SK-N-SH (cell line): ENCODE measurements at regions not wholly inside any gene's neighbourhood (a gene's known extent, or its start where the extent isn't known, plus 50 kb on each side); places are given as distances from the start of the nearest gene placed in this dataset.

ENCODE experiments used
- EZH2phosphoT487 ChIP-seq: fragments of 200-600 bp; sonication (generic); IDR thresholded peaks from 2 replicates; pipeline ENCODE4 v1.6.1; 2017; ENCODE audit warnings: low read depth, mixed run types, mild to moderate bottlenecking, antibody characterized with exemption, moderate library complexity, borderline replicate concordance
- FOSL2 ChIP-seq: IDR thresholded peaks from 2 replicates; pipeline ENCODE4 v1.4.0; 2012; ENCODE audit warnings: low read depth, mild to moderate bottlenecking, moderate library complexity, borderline replicate concordance
- GABPA ChIP-seq: IDR thresholded peaks from 2 replicates; pipeline ENCODE4 v1.4.0; 2012; ENCODE audit warnings: low read depth, mild to moderate bottlenecking
- MXI1 ChIP-seq: IDR thresholded peaks from 2 replicates; pipeline ENCODE4 v1.6.1; 2012; ENCODE audit warnings: mild to moderate bottlenecking, low read depth, low read length, improper control_type of control experiment
- POLR2AphosphoS5 ChIP-seq: IDR thresholded peaks from 2 replicates; pipeline ENCODE4 v1.6.1; 2012; ENCODE audit warnings: low read depth, low read length
- RCOR1 ChIP-seq: fragments of 150-350 bp; IDR thresholded peaks from 2 replicates; pipeline ENCODE4 v1.6.1; 2017; ENCODE audit warnings: antibody characterized with exemption, low read length
- RXRA ChIP-seq: IDR thresholded peaks from 2 replicates; pipeline ENCODE4 v1.4.0; 2012; ENCODE audit warnings: low read depth, mild to moderate bottlenecking, borderline replicate concordance
- TCF12 ChIP-seq: IDR thresholded peaks from 2 replicates; pipeline ENCODE4 v1.4.0; 2012
- TEAD4 ChIP-seq: IDR thresholded peaks from 2 replicates; pipeline ENCODE4 v1.4.0; 2012; ENCODE audit warnings: mild to moderate bottlenecking, borderline replicate concordance; ENCODE audit not compliant: insufficient read depth
- YY1 ChIP-seq: IDR thresholded peaks from 2 replicates; pipeline ENCODE4 v1.4.0; 2012; ENCODE audit warnings: low read depth, mild to moderate bottlenecking
- TF ChIP-seq, protein P1 (sequence below): IDR thresholded peaks from 2 replicates; pipeline ENCODE4 v1.4.0; 2012; ENCODE audit warnings: low read depth
- TF ChIP-seq, protein P2 (sequence below): fragments of 200-600 bp; sonication (generic); IDR thresholded peaks from 2 replicates; pipeline ENCODE4 v1.6.1; 2017; ENCODE audit warnings: antibody characterized with exemption, mild to moderate bottlenecking, moderate library complexity

DNA sequence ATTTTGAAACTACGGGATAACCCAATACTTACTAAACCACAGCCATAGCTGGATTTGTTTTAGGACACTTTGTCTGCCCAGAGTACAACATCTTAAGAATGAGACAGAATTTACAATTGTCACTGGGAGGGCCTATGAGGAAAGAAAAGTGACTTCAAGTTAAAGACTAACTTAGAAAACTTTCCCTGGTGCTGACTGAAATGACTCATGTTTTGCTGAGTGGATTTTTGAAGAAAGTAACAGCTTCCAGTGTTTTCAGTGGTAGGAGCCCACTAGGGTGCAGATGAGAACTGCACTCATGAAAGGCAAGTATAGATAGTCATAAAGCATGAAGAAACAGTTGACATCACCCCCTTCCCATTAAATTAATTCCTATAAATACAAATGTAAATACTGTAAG lies 988.2 kb upstream of the MAP3K7 start:
- TF ChIP-seq, protein P1, sequence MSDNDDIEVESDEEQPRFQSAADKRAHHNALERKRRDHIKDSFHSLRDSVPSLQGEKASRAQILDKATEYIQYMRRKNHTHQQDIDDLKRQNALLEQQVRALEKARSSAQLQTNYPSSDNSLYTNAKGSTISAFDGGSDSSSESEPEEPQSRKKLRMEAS, result no peak
- TF ChIP-seq POLR2AphosphoS5 (no peak), RXRA (no peak), GABPA (no peak), EZH2phosphoT487 (no peak), FOSL2 (no peak), MXI1 (no peak), RCOR1 (no peak), YY1 (no peak), TCF12 (no peak), TEAD4 (no peak)
- TF ChIP-seq, protein P2, sequence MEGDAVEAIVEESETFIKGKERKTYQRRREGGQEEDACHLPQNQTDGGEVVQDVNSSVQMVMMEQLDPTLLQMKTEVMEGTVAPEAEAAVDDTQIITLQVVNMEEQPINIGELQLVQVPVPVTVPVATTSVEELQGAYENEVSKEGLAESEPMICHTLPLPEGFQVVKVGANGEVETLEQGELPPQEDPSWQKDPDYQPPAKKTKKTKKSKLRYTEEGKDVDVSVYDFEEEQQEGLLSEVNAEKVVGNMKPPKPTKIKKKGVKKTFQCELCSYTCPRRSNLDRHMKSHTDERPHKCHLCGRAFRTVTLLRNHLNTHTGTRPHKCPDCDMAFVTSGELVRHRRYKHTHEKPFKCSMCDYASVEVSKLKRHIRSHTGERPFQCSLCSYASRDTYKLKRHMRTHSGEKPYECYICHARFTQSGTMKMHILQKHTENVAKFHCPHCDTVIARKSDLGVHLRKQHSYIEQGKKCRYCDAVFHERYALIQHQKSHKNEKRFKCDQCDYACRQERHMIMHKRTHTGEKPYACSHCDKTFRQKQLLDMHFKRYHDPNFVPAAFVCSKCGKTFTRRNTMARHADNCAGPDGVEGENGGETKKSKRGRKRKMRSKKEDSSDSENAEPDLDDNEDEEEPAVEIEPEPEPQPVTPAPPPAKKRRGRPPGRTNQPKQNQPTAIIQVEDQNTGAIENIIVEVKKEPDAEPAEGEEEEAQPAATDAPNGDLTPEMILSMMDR, result no peak
